ENCODE measurements at regions not wholly inside any gene's neighbourhood (a gene's known extent, or its start where the extent isn't known, plus 50 kb on each side); places are given as distances from the start of the nearest gene placed in this dataset.

GRCh38 chr2:129152514-129152913 is 827.0 kb upstream of the RAB6C start:
- H3K36me3 ChIP-seq (ENCODE audit: insufficient read depth, low read length): no peaks in the 10 kb centered on the region
- H3K4me2 ChIP-seq (ENCODE audit: insufficient read depth, low read length): no peak overlapping the region
- H3K27ac ChIP-seq (ENCODE audit: low read depth, low read length): no peak overlapping the region
- H3K27me3 ChIP-seq (ENCODE audit: insufficient read depth, low read length): no peaks in the 10 kb centered on the region
- DNase-seq (ENCODE audit: insufficient read length, low spot score, missing footprints): no peak
- no peaks in the 10 kb centered on the region for H4K20me1 ChIP-seq (ENCODE audit: insufficient read depth, low read length)
- no peak for TF ChIP-seq CTCF (IDR thresholded peaks at IDR 0.05; ENCODE audit: extremely low read depth, low read depth, low read length)
- no peaks in the 10 kb centered on the region for H3K4me1 ChIP-seq (ENCODE audit: insufficient read depth, low read length)
- H3K79me2 ChIP-seq (ENCODE audit: insufficient read depth, low read length): no peaks in the 10 kb centered on the region
- no peak overlapping the region for H2AFZ ChIP-seq (ENCODE audit: low read length)
- H3K9me3 ChIP-seq (ENCODE audit: low read depth, low read length): no peaks in the 10 kb centered on the region
- H3K4me3 ChIP-seq (ENCODE audit: insufficient read depth, low read length): no peak overlapping the region

GRCh38 chr2:129160879-129161278 is 818.6 kb upstream of the RAB6C start:
- no peak overlapping the region for H2AFZ ChIP-seq (ENCODE audit: low read length)
- H3K27me3 ChIP-seq (ENCODE audit: insufficient read depth, low read length): no peaks in the 10 kb centered on the region
- DNase-seq (ENCODE audit: insufficient read length, low spot score, missing footprints): no peak

GRCh38 chr2:129164220-129164949 is 815.1 kb upstream of the RAB6C start:
- Histone ChIP-seq H3K4me1 (ENCODE audit: insufficient read depth, low read length) (no peaks in the 10 kb centered on the region), H3K27me3 (ENCODE audit: insufficient read depth, low read length) (no peaks in the 10 kb centered on the region), H3K36me3 (ENCODE audit: insufficient read depth, low read length) (no peaks in the 10 kb centered on the region), H3K9me3 (ENCODE audit: low read depth, low read length) (no peaks in the 10 kb centered on the region), H3K79me2 (ENCODE audit: insufficient read depth, low read length) (no peaks in the 10 kb centered on the region), H3K4me3 (ENCODE audit: insufficient read depth, low read length) (no peak overlapping the region), H4K20me1 (ENCODE audit: insufficient read depth, low read length) (no peaks in the 10 kb centered on the region), H2AFZ (ENCODE audit: low read length) (no peak overlapping the region), H3K4me2 (ENCODE audit: insufficient read depth, low read length) (no peak overlapping the region), H3K27ac (ENCODE audit: low read depth, low read length) (no peak overlapping the region)
- no peak for TF ChIP-seq CTCF (IDR thresholded peaks at IDR 0.05; ENCODE audit: extremely low read depth, low read depth, low read length)
- no peak for DNase-seq (ENCODE audit: insufficient read length, low spot score, missing footprints)

More at GRCh38 chr2:129160879-129161278, 818.6 kb upstream of the RAB6C start:
- no peaks in the 10 kb centered on the region for H3K4me1 ChIP-seq (ENCODE audit: insufficient read depth, low read length)
- TF ChIP-seq CTCF (IDR thresholded peaks at IDR 0.05; ENCODE audit: extremely low read depth, low read depth, low read length): no peak
- no peak overlapping the region for H3K27ac ChIP-seq (ENCODE audit: low read depth, low read length)
- no peaks in the 10 kb centered on the region for H3K79me2 ChIP-seq (ENCODE audit: insufficient read depth, low read length)
- H4K20me1 ChIP-seq (ENCODE audit: insufficient read depth, low read length): no peaks in the 10 kb centered on the region
- H3K4me2 ChIP-seq (ENCODE audit: insufficient read depth, low read length): no peak overlapping the region
- no peaks in the 10 kb centered on the region for H3K9me3 ChIP-seq (ENCODE audit: low read depth, low read length)
- H3K36me3 ChIP-seq (ENCODE audit: insufficient read depth, low read length): no peaks in the 10 kb centered on the region
- no peak overlapping the region for H3K4me3 ChIP-seq (ENCODE audit: insufficient read depth, low read length)

- Histone ChIP-seq H3K4me2 (ENCODE audit: insufficient read depth, low read length) (no peak overlapping the region), H3K27me3 (ENCODE audit: insufficient read depth, low read length) (no peaks in the 10 kb centered on the region), H3K4me1 (ENCODE audit: insufficient read depth, low read length) (no peaks in the 10 kb centered on the region), H3K9me3 (ENCODE audit: low read depth, low read length) (no peaks in the 10 kb centered on the region), H3K36me3 (ENCODE audit: insufficient read depth, low read length) (no peaks in the 10 kb centered on the region), H2AFZ (ENCODE audit: low read length) (no peak overlapping the region), H4K20me1 (ENCODE audit: insufficient read depth, low read length) (no peaks in the 10 kb centered on the region), H3K4me3 (ENCODE audit: insufficient read depth, low read length) (no peak overlapping the region), H3K27ac (ENCODE audit: low read depth, low read length) (no peak overlapping the region), H3K79me2 (ENCODE audit: insufficient read depth, low read length) (no peaks in the 10 kb centered on the region)
- no peak for DNase-seq (ENCODE audit: insufficient read length, low spot score, missing footprints)
- TF ChIP-seq CTCF (IDR thresholded peaks at IDR 0.05; ENCODE audit: extremely low read depth, low read depth, low read length): no peak
Observed at GRCh38 chr2:129165006-129165405, 814.5 kb upstream of the RAB6C start.
